OCI-LY1 (cell line): ENCODE measurements at regions not wholly inside any gene's neighbourhood (a gene's known extent, or its start where the extent isn't known, plus 50 kb on each side); places are given as distances from the start of the nearest gene placed in this dataset.

Source experiments
- CTCF ChIP-seq: fragments of 200-600 bp; sonication (generic), shearing (Covaris generic); IDR thresholded peaks from 2 replicates; pipeline ENCODE4 v1.5.1; 2017; ENCODE audit warnings: mild to moderate bottlenecking, antibody characterized with exemption, low read length, moderate library complexity, mixed read lengths
- EZH2 ChIP-seq: fragments of 200-600 bp; sonication (generic), shearing (Covaris generic); IDR thresholded peaks from 2 replicates; pipeline ENCODE4 v1.8.0; 2017; ENCODE audit warnings: borderline replicate concordance, mixed run types, mild to moderate bottlenecking, antibody characterized with exemption, low read length, moderate library complexity, mixed read lengths

- TF ChIP-seq CTCF (no peak), EZH2 (no peak)
Measured at GRCh38 chr7:130909881-130910672, 176.1 kb upstream of the KLF14 start.
